GM15510 (cell line): ENCODE measurements at regions not wholly inside any gene's neighbourhood (a gene's known extent, or its start where the extent isn't known, plus 50 kb on each side); places are given as distances from the start of the nearest gene placed in this dataset.

ENCODE experiments used
- POLR2A ChIP-seq: IDR thresholded peaks from 3 replicates; pipeline ENCODE4 v1.6.1; 2011; ENCODE audit warnings: borderline replicate concordance; ENCODE audit not compliant: insufficient read length; ENCODE audit errors: extremely low read depth

DNA sequence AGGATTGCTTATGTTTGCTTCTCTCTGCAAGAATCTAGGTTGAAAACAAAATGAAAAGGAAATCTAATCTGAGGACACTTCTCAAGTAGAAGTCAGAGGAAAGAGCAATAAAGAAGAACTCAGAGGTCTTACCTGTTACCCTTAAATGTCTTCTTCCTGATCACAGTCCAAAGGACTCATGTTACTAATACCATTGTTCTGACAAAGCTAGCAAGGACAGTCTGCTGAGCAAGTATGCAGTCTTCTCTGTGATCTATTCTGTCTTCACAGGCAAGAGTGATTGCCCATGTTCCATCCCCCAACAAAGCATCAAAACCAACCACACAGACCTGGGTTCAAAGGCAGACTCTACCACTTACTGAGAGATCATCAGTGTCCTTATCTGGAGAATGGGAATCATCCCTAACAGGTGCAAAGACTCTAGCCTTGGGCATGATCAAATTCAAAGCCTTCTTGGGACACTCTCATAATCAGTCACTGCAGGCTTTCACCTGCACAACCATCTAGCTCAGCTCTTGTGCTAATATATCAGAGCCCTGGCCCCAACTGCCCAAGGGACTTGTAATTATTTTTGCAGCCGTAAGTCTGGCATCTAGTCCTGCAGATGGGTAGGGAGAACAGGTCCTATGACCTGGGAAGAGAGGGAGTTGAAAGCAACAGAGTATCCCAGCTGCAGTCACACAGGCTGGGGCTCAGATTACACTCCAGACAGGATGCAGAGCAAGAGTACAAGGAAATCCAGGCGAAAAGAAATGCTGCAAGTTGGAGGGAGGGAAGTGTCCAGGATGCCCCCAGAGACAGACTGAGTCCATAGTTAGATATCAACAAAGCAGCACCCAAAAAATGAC, 97.9 kb upstream of the NUDT4 start:
- TF ChIP-seq POLR2A = no peak

DNA sequence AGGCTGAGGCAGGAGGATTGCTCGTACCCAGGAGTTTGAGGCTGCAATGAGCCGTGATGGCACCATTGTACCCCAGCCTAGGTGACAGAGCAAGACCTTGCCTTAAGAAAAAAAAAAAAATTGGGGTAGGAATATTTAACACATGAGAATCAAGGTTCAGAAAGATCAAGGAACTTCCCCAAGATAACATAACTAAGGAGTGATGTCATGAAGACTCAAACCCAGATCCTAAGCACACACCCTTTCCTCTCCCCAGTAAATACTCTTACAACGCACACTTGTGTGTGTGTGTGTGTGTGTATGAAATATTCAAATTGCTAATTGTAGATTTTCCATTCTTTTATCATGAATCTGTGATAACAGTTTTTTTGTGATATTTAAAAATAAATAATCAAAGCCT, 90.6 kb upstream of the NUDT4 start:
- TF ChIP-seq POLR2A = no peak

DNA sequence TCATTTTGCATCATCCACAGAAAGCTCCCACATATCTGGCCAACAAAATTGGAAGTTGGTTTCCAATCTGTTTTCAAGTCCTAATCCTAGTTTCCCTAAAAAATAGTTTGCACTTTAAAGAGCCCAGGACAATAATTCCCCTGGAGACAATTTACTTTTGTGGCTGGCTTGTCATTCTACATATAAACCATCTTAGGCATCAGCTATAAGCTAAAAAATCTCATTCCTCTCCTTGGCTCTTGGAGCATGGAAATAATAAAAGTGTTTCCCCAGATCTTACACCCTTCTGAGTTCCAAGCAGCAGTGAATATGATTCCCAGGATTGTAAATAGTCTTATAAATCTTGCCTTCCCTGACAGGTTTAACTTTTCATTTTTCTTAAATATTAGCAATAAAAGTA, 89.1 kb upstream of the NUDT4 start:
- no peak for TF ChIP-seq POLR2A

DNA sequence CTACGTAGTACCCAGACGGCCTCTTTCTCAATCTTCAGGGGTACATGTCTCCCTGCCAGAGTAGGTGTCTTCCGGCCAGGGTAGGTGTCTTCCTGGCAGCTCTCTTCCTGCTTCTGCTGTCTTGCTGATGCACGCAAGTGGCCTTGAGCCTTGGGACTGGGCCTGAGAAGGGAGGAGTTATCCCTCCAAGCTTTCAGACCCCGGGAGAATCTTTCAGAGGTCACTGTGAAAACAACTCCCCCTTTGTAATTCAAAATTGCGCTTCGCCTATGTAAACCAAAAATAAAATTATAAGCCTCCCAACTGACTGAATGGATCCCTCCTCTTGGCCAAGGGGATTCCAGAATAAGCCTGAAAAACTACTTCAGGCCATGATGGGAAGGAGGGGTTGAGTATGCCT, 87.3 kb upstream of the NUDT4 start:
- no peak for TF ChIP-seq POLR2A

DNA sequence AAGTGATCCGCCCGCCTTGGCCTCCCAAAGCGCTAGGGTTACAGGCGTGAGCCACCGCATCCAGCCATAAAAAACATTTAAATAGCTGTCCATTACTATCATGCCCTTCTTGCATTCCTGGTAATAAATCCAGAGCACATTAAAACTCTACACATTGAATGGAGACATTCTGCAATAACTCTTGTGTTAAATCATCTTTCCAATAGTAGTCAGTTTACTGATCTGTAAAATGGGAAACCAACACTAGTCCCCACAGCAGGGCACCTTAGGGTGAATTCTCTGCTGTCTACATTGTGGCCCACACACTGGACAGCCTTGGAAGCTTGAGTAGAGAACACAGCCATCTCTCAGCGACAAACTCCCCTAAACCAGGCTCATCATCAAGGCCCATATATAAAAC, 85.5 kb upstream of the NUDT4 start:
- TF ChIP-seq POLR2A = no peak

DNA sequence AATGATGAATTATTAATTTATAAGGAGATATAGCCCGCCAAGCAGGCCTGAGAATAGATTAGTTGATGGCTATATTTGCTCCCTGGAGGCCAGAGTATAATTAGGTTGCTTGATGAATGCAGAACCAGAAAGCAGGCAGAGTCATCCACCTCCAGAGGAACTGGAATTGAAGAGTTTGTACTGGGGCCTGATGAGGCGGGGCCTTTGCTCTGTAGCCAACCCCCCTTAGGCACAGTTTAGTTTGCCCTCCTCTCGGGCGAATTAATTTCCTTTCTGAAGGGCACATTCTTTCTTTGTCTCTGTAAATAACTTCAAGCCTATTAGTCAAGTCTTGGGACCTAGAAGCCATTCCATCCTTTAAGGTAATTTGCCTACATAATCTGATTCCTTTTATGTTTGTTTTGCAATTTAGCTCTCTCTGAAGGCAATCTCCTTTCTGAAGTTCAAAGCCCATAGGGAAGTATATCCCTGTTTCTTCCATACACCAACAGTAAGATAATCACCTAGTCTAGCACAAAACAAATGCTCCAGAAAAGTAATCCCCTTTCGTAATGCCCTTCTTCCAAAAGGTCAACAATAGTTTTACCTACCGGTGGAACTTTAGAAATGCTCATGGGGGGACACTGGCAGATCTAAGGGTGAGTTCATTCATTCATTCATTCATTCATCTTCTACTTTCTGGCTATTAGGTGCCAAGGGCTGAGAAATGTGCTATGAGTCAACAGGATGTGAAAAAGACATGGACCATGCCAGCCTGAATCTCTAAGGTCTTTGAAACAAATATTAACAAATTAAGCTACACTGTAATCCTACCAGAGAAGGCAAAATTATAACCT, 84.8 kb upstream of the NUDT4 start:
- no peak for TF ChIP-seq POLR2A

DNA sequence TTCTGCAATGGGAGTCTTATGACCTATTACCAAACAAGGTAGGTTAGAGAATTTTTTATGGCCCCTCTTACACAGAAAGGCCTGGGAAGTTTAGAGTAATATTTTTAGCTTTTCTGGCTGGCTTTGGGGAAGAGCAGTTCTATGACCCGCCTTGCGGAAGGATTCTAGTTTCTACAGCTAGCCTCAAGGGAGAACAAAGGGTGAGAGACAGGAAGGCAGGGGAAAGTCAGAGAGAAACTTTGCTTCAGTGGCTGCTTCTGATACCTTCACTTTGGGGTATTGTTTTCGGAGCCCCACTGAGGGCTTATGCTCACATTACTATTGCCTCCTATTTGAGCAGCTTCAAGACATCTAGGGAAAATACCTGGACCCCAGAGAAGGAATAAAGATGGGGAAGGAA, 80.7 kb upstream of the NUDT4 start:
- no peak for TF ChIP-seq POLR2A

DNA sequence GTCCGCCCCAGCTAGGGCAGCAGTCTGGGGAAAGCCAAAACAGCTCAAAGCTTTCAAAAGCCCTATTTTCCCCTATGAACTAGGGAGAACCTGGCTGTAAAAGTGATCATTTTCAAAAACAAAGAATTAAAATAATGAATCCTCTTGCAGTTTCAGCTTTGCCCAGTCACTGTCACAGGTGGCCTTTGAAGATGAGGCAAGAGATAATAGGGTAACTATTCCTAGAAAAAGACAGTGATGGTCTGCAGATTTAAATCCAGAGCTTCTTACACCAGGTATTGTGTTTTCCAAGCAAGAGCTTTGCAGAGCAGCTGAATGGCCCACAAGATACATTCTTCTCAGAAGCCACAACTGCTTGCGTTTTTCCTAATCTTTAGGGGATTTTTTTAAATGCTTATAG, 80.2 kb upstream of the NUDT4 start:
- TF ChIP-seq POLR2A = no peak

DNA sequence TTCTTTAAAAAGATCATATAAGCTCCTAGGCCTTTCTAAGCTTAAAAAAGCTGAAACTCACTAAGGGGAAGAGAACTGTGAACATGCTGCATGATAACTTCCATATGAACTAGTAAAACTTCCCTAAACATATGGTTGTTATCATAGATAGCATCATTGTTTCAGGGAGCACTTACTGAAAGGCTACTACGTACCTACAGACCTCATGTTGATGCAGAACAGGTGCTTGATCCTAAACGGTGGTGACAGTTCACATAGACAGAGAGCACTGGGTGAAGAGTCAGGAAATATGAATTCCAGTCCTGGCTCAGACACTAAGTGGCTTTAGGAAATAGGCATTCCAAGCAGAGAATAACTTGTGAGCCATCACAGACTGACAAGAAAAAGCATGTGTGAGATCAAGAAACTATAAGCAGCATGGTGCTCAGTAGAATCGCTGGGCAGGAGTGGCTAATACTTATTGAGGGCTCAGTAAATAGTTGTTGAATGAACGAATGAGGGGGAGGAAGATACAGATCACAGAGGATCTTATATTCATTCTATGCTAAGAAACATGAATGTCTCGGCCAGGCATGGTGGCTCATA, 78.4 kb upstream of the NUDT4 start:
- no peak for TF ChIP-seq POLR2A

DNA sequence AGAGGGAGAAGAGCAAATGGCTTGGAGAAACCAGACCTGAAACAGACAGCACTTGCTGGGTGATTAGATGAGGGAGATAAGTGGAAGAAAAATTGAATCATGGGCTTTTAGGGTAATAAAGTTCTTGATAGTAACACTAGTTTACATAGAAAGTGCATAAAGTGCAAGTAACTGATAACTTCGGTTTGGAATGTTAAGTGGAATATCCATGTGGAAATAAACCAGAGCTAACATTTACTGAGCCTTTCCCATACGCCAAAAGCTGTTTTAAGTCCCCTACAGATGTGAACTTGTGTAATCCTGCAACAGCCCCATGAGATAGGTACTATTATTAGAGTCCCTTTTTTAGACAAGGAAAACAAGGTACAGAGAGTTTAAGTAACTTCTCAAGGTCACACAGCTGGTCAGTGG, 77.1 kb upstream of the NUDT4 start:
- no peak for TF ChIP-seq POLR2A

DNA sequence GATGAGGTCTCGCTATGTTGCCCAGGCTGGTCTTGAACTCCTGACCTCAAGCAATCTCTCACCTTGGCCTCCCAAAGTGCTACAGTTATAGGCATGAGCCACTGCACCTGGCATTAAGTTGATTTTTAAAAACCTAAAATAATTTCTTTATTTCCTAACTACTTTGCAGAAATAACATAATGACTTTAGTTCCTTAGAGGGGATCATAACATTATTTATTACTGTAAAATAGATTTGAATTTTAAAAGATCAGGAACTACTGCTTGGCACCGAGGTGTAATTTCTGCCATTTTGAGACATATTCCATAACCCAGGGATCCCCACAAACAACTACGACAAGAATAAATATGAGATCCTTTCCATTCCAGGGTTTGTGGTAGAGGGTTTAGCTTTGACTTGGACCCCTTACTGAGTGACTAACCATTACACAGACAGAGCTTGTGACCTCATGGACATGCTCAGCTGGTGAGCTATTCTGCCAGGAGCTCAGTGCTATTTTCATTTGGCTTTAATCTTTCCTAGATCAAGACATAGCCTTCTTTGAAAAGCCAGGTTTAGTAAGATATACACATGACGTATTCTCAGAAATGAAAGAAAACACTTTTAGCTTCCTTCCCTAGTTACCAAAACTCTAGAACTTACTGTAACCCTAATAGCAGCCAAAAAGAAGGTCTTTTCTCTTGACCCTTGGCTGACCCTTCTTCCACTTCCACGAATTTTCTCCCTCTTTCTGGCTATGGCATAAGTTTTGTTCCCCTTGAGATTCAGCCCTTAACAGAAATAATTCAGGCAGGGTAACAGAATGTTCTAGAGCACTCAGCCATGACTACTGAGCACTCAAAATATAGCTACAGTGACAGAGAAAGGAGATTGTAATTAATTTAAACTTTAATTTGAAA, 75.1 kb upstream of the NUDT4 start:
- TF ChIP-seq POLR2A = no peak

DNA sequence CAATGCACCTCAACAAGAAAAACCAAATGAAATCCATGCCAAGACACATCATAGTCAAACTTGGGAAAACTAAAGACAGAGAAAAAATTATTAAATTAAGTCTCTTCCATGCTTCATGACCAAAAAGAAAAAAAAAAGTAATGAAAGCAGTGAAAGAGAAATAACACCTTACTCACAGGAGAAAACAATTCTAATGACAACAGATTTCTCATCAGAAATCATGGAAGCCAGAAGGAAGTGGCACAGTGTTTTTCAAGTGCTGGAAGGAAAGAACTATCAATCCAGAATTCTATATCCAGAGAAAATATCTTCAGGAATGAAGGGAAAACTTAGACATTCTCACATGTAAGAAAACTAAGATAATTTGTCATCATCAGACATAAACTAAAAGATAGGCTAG, 71.1 kb upstream of the NUDT4 start:
- TF ChIP-seq POLR2A = no peak

DNA sequence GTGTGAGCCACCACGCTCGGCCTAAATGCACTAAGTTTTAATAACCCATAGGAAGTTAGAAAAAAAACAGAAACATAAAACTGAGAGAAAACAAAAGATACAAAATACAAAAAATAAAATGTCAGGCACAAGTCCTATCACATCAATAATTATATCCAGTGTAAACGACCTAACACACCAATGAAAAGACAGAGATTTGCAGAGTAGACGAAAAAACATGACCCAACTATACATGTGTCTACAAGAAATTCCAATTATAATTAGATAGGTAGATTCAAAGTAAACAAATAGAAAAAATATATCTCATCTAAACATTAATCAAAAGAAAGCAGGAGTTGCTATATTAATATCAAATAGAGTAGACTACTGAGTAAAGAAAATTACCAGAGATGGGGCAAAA, 69.4 kb upstream of the NUDT4 start:
- TF ChIP-seq POLR2A = no peak

DNA sequence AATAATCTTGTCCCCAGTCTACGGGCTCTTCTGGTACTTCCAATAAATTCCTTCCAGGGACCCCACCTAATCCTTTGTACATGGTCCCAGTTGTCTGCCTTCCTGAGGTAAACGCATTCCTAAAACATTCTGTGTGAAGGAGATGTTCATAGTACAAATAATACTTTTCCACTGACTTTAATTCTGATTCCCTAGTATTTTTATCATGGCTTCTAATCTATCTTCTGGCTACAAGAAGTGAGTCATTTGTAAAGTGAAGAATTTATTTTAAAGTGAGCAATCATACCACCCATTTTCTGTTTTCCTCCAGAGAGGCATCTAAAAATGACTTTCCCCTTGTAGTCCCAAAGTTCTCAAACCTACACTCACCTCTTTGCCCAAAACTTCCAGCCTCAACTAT, 65.9 kb upstream of the NUDT4 start:
- TF ChIP-seq POLR2A = no peak

DNA sequence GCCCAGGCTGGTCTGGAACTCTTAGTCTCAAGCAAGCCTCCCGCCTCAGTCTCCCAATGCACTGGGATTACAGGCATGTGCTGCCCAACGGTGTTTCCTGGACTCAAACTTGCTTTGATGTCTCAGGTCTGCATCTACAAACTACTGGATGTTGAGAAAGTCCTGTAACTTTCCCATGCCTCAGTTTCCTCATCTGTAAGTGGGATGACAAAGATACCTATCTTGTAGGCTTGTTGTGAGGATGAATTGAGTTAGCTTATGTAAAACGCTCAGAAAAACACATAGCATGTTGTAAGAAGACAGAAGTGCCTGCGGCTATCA, 63.6 kb upstream of the NUDT4 start:
- TF ChIP-seq POLR2A = no peak

DNA sequence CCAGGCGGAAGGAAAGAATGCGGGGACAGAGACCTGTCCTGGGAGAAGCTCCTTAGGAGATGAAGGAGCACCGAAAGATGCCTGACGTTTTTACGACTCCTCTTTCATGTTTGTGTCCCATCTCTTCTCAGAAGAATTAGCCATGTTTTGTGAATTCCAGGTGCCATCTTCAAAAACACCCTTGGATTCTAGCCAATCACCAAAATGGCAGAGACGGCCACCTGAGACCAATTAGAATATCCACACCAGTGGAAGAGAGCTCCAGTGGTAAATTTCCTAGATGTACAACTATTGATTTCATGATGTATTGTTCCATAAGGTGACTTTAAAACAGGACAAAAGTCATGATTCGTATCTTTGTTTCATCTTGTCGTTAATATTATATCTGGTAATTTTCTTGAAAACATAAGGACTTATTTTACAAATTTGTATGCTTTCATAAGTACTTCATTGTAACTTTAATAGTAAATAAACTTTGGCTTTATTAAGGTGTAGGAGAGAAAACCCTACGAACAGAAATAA, 62.3 kb upstream of the NUDT4 start:
- TF ChIP-seq POLR2A = no peak
